ENCODE measurements at regions not wholly inside any gene's neighbourhood (a gene's known extent, or its start where the extent isn't known, plus 50 kb on each side); places are given as distances from the start of the nearest gene placed in this dataset.

- TF ChIP-seq CTCF (IDR thresholded peaks at IDR 0.05) (no peak), POLR2A (IDR thresholded peaks at IDR 0.05) (no peak), POLR2AphosphoS5 (IDR thresholded peaks at IDR 0.05) (no peak), EP300 (IDR thresholded peaks at IDR 0.05) (no peak)
These were observed 477.4 kb upstream of the FZD8 start for GRCh38 chr10:36119455-36119854.

Data from upper lobe of left lung (tissue), 4 donors.